ENCODE measurements at regions not wholly inside any gene's neighbourhood (a gene's known extent, or its start where the extent isn't known, plus 50 kb on each side); places are given as distances from the start of the nearest gene placed in this dataset.

DNA sequence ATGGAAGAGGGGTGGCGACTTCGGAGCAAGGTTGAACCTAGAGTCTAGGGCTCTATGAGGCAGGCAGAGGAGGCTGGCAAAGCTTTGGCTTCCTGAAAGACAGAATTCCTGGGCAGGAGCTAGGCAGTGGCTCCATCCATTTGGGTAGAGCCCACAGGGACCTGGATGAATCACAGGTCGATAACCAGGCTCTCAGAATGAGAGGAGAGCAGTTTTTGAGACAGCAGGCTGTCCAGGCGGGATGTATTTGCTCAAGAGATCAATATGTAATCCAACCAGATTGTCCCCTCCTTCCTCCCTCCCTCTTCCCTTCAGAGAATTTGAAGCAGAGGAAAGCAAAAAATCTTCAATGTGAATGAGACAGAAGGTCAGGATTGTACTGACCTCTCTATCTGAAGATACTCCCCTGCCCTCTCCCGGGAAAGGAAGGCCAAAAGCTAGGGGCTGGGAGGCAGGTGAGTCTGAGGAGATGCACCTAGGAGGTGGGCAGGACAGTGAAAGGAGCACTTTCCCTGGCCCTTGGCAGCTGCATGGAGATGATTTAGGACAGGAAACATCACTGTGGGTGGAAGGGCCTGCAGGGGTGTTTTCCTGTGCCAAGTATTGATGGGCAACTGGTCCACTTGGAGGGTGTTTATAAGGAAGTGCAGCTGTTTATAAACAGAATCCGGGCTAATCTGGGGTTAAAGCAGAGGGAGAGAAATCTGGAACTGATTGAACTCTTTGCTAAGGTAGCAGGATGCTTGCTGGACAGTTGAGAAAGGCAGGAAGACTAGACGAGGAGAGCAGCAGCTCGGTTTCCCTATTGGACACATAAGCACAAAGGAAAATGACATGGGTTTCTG, 212.4 kb upstream of the LRFN2 start:
- Histone ChIP-seq H3K27me3 (no peaks in the 10 kb centered on the region), H3K4me1 (no peaks in the 10 kb centered on the region), H3K9me3 (no peaks in the 10 kb centered on the region), H3K4me3 (no peak overlapping the region), H3K36me3 (no peaks in the 10 kb centered on the region), H3K27ac (no peak overlapping the region)
- WGBS (ENCODE audit: insufficient coverage, low coverage, low lambda C conversion rate, missing lambda C conversion rate), result 51% methylated on average over 4 of the region's 8 CpGs
- ATAC-seq (peak in 1 of 4 donors; percentile 79), DNase-seq (no peak)
- intact Hi-C loops (cut with DNase I), result no loop called here
- TF ChIP-seq, protein P1, sequence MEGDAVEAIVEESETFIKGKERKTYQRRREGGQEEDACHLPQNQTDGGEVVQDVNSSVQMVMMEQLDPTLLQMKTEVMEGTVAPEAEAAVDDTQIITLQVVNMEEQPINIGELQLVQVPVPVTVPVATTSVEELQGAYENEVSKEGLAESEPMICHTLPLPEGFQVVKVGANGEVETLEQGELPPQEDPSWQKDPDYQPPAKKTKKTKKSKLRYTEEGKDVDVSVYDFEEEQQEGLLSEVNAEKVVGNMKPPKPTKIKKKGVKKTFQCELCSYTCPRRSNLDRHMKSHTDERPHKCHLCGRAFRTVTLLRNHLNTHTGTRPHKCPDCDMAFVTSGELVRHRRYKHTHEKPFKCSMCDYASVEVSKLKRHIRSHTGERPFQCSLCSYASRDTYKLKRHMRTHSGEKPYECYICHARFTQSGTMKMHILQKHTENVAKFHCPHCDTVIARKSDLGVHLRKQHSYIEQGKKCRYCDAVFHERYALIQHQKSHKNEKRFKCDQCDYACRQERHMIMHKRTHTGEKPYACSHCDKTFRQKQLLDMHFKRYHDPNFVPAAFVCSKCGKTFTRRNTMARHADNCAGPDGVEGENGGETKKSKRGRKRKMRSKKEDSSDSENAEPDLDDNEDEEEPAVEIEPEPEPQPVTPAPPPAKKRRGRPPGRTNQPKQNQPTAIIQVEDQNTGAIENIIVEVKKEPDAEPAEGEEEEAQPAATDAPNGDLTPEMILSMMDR (IDR thresholded peaks at IDR 0.05), result no peak

DNA sequence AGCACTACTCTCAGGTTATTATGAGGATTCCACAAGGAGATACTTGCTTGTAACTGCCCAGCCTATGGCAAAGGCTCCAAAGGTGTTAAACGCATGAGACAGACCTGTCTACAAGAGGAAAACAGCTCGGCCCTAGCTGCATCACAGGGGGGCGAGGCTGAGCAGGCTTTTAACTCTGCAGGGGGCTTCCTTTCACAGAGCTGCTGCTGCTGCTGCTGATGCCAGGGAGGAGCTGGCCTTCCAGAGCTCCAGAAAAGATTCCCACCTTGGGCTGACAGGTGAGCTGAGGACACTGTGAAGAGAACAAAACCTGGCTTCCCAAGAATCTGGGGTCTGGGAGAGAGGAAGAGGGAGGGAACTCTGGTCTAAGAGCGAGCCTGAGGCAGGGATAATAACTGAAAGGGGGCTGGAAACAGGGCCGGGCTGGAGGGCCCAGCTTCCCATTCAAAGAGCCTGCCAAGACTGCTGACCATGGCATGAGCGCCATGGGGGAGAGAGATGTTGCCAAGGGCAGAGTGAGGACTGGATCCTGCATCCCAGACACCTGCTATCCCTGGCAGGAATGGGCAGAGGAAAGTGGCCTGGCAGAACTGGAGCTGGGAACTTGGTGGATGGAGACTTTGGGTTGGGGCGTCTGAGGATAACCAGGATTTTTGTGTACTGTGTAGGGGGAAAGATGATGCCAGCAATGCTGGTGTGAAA, 211.1 kb upstream of the LRFN2 start:
- ATAC-seq, result no peak
- no peak for TF ChIP-seq POLR2A (IDR thresholded peaks at IDR 0.05)
- TF ChIP-seq, protein P1 (IDR thresholded peaks at IDR 0.05), result no peak
- Histone ChIP-seq H3K4me3 (no peak overlapping the region), H3K36me3 (no peaks in the 10 kb centered on the region), H3K9me3 (no peaks in the 10 kb centered on the region), H3K27ac (no peak overlapping the region), H3K4me1 (no peaks in the 10 kb centered on the region), H3K27me3 (no peaks in the 10 kb centered on the region)
- intact Hi-C loops (cut with DNase I), result no loop called here
- DNase-seq, result no peak
- WGBS (ENCODE audit: insufficient coverage, low coverage, low lambda C conversion rate, missing lambda C conversion rate), result 94% methylated on average over 2 of the region's 7 CpGs

DNA sequence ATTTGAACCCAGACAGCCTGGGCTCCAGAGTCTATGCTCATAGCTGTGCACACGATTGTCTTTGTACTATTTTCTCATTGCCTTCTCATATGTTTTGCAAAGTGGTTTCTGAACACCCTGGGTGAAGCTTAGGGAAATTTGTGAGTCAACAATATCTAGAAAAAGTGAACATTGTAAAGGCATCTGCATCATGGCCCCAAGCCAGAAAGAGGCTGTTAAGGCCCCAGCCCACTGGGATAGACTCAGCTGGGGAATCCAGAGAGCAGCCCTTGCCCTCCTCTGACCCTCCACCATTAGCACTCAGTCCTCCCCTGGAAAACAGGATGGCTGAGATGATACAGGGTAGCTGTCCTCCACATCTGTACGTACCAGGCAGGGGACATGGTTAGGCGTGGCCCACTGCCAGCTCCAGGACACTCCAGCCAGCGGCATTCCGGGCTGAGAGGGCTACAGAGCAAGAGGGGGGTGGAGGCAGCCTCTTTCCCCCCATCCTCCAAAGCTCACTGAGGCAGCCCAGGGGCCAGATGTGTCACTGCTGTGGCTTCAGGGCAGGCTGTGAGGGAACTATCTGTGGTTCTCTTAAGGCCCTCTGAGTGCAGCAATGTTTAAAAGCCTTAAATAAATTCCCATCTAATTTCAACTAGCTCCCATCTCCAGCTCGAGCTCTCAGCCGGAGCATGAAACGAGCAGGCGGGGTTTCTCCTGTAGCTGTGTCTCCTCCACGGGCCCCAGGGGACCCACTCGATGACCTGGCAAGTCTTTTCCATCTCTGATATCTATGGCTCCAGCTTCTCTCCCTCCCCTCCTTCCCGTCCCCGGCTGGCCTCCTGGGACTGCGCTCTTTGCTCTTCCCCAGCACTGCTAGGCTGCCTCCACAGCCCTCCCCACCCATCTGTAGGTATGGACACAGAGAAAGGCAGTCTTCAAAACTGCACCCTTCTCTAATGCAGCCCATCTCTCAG, 209.4 kb upstream of the LRFN2 start:
- DNase-seq (no peak), ATAC-seq (no peak)
- Histone ChIP-seq H3K36me3 (no peaks in the 10 kb centered on the region), H3K4me3 (no peak overlapping the region), H3K27me3 (no peaks in the 10 kb centered on the region), H3K27ac (no peak overlapping the region), H3K4me1 (no peaks in the 10 kb centered on the region), H3K9me3 (no peaks in the 10 kb centered on the region)
- intact Hi-C loops (cut with DNase I), result no loop called here
- no peak for TF ChIP-seq POLR2A (IDR thresholded peaks at IDR 0.05)
- TF ChIP-seq, protein P1 (IDR thresholded peaks at IDR 0.05), result no peak
- WGBS (ENCODE audit: insufficient coverage, low coverage, low lambda C conversion rate, missing lambda C conversion rate), result 60% methylated on average over 10 of the region's 14 CpGs

DNA sequence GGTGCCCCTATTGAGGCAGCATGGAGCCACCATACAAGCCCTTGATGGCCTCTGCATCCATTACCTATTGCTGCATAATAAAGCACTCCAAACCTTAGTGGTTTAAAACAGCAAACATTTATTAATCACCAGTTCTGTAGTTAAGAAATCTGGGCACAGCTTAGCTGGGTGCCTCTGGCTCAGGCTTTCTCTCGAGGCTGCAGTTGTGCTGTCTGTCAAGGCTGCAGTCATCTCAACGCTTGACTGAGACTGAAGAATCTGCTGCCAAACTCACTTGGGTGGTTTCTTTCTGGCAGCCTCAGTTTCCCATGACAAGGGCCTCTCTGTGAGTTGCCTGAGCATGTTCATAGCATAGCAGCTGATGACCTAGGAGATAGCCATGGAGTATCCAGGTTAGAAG, 207.4 kb upstream of the LRFN2 start:
- DNase-seq (no peak), ATAC-seq (no peak)
- Histone ChIP-seq H3K9me3 (no peaks in the 10 kb centered on the region), H3K4me3 (no peak overlapping the region), H3K4me1 (no peaks in the 10 kb centered on the region), H3K27me3 (no peaks in the 10 kb centered on the region), H3K36me3 (no peaks in the 10 kb centered on the region), H3K27ac (no peak overlapping the region)
- TF ChIP-seq, protein P1 (IDR thresholded peaks at IDR 0.05), result no peak
- no peak for TF ChIP-seq POLR2A (IDR thresholded peaks at IDR 0.05)
- WGBS (ENCODE audit: insufficient coverage, low coverage, low lambda C conversion rate, missing lambda C conversion rate), result 48% methylated on average over 2 of the region's 2 CpGs
- intact Hi-C loops (cut with DNase I), result no loop called here

All from right lobe of liver (tissue), 6 donors.